SU-DHL-6 (cell line): ENCODE measurements at regions not wholly inside any gene's neighbourhood (a gene's known extent, or its start where the extent isn't known, plus 50 kb on each side); places are given as distances from the start of the nearest gene placed in this dataset.

Source experiments
- CTCF ChIP-seq: fragments of 200-600 bp; sonication (generic); IDR thresholded peaks from one replicate; pipeline ENCODE4 v1.5.1; 2017; ENCODE audit warnings: antibody characterized with exemption, mild to moderate bottlenecking, low read length, moderate library complexity; ENCODE audit not compliant: insufficient read depth, poor library complexity, severe bottlenecking
- EZH2phosphoT487 ChIP-seq: fragments of 200-600 bp; sonication (generic), shearing (Covaris generic); conservative IDR thresholded peaks from 2 replicates; pipeline ENCODE4 v1.6.1; 2018; ENCODE audit warnings: mild to moderate bottlenecking, antibody characterized with exemption, low read length, moderate library complexity, mixed read lengths

GRCh38 chr6:144647406-144647964 is 362.4 kb downstream of the UTRN start:
- TF ChIP-seq CTCF, result no peak
- no peak for TF ChIP-seq EZH2phosphoT487
